NT2/D1 (cell line): ENCODE measurements at regions not wholly inside any gene's neighbourhood (a gene's known extent, or its start where the extent isn't known, plus 50 kb on each side); places are given as distances from the start of the nearest gene placed in this dataset.

Experiments used
- SUZ12 ChIP-seq: IDR thresholded peaks from 2 replicates; pipeline ENCODE4 v1.6.1; 2011; ENCODE audit not compliant: insufficient read length, insufficient read depth; ENCODE audit errors: extremely low read depth
- YY1 ChIP-seq: IDR thresholded peaks from 2 replicates; pipeline ENCODE4 v1.6.1; 2011; ENCODE audit not compliant: insufficient read length, insufficient read depth
- ZNF274 ChIP-seq: IDR thresholded peaks from 2 replicates; pipeline ENCODE4 v1.6.1; 2011; ENCODE audit warnings: mild to moderate bottlenecking, low read depth, low read length

GRCh38 chr13:34777914-34778303 lies 164.2 kb upstream of the NBEA start:
- TF ChIP-seq ZNF274 (no peak), YY1 (no peak), SUZ12 (no peak)
